GM19395 (cell line): ENCODE measurements at regions not wholly inside any gene's neighbourhood (a gene's known extent, or its start where the extent isn't known, plus 50 kb on each side); places are given as distances from the start of the nearest gene placed in this dataset.

Experiments used
- ATAC-seq: cut with Tn5 transposase; IDR thresholded peaks from one replicate; pipeline ENCODE4 v1.9.1; 2021; ENCODE audit warnings: mild to moderate bottlenecking, moderate library complexity; ENCODE audit not compliant: unreplicated experiment

- no peak for ATAC-seq
Measured at GRCh38 chr10:130737186-130737585, 574.3 kb downstream of the TCERG1L start.

GRCh38 chr10:130737621-130738020 lies 573.9 kb downstream of the TCERG1L start:
- ATAC-seq, result no peak

GRCh38 chr10:130739016-130739756 lies 572.3 kb downstream of the TCERG1L start:
- no peak for ATAC-seq

DNA sequence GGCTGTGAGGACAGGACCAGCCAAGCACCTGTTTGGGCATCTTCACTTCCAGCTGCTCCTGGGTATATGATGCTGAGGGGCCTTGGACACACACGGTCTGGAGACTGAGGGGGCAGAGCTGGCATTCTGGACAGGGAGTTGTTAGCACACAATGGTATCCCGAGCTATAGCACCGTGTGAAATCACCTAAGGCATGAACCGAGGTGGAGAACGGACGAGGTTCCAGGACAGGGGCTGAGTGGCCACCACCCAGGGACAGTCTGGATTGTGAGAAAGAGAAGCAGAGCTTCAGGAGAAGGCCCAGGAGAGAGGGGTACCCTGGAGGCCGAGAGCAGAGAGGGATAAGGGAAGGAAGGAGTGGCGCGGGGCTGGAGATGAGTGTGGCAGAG lies 571.8 kb downstream of the TCERG1L start:
- ATAC-seq, result no peak

GRCh38 chr10:130740166-130740565 lies 571.4 kb downstream of the TCERG1L start:
- no peak for ATAC-seq

DNA sequence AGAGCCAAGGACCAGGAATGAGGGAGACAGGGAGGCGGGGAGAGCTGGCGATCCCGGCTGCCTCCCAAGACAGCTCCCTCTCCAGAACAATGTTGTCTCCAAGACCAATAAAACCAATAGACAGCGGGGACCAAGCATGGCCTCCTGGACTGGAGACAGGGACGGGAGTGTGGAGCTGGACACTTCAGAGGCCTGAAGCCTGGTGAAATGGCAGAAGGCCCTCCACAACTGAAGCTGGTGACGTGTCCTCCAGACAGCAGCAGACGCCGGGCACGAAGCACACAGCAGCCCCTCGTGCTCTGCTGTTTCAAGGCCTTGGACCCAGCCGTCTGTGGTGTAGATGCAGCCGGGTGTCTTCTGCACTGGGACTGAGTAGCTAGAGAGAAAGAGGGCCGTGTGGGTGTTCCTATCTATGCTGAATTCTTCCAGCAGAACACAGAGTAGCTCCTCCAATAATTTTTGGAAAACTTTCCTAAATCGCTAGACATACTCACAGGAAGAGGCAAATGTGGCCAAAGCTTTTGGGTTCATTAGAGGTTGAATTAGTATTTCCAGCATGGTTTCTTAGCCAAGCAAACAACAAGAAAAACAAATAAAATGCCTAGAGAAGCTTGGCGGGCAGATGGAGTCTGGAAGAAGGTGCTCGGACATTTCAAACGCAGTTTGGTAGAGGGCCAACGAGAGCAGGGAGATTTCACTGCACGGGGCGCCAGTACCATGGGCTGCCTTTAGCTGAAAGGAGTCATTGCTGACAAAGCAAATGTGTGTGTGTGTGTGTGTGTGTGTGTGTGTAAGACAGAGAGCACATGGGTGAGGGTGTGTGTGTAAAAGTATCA lies 570.4 kb downstream of the TCERG1L start:
- ATAC-seq, result no peak

DNA sequence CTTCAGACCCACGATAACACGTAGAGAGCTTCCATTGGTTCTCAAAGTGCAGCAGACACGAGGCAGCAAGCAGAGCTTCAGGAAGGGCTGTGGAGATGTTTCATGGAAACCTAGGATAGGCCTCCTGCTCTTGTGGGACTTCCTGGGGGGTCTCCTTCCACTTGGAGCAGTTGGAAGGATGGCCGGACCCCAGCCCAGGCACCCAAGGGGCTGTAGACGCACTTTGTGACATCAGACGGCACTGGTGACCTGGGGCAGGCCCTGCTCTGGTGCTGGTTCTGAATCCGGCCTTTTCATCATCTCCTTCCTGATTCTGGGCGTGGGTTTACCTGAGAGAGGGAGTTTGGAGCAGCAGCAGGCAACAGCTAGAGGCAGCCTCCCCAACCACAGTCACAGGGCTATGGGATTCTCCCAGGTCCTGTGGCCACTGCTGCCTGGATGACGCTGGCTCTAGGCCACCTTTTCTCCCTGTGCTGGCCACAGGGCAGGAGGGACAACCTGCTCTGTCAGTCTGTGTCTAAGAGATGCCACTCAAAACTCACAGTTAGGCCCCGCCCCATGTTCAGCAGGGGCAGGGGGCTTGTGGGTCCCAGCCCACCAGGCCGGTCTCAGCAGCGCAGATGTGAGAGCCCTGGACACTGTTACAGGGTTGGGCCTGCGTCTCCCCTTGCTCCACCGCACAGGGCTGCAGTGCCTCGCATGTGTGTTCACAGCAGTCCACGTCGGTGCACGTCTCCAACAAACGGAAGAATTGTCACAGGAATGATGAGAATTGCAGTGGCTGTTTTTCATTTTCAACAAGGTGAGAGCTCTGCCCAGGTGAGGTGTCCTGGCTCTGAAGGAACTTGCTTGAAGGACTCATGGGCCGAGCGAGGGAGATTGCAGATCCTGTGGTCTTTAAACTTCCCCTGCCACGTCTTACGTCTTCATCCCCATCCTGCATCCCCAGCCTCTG lies 569.3 kb downstream of the TCERG1L start:
- ATAC-seq, result no peak

DNA sequence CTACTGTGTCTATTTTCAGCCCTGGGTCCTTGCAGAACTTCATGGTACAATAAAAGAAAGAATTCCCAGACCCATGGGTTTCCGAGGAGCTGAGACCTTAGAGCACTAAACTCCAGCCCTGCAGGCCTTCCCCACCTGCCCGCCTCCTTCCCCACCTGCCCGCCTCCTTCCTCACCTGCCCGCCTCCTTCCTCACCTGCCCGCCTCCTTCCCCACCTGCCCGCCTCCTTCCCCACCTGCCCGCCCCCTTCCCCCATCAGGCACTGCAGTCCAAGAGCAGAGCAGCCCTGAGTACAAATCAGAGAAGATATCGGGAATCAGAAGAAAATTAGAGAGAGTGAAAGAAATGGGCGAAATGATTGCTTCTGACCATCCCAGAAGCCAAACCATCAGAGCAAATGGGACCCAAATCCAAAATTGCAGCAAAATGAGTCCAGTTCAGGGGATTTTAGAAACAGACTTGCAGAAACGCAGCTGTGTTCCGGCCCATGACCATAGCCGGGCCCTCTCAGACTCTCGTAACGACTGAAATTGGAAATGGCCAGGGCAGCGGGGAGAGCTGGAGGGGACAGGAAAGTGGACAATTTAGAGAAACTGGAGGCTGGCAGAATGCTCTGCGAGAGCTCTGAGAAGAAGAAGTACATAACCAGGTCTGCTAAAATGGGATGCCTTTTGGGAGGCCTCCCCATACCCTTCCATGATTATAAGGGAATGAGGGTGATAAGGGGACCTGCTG lies 568.4 kb downstream of the TCERG1L start:
- no peak for ATAC-seq

- ATAC-seq, result no peak
Measured at GRCh38 chr10:130743751-130744271, 567.7 kb downstream of the TCERG1L start.

DNA sequence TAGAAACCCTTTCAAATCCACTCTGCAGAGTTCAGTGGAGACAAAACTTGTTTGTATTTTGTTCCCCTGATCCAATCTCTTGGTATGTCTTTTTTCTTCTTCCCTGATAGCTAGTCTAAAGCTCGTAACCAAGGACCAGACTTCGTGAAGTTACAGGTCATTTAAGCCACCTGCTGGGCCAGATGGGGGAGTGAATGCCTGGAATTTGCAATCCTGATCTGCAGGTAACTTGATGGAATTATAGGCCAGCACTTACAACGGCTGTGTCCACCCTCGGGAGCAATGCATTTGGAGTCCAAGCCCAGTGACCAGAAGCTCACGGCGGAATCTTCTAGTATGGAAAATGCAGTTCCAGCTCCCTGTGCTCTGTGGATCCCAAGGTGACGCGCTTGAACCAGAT lies 566.9 kb downstream of the TCERG1L start:
- ATAC-seq, result no peak

DNA sequence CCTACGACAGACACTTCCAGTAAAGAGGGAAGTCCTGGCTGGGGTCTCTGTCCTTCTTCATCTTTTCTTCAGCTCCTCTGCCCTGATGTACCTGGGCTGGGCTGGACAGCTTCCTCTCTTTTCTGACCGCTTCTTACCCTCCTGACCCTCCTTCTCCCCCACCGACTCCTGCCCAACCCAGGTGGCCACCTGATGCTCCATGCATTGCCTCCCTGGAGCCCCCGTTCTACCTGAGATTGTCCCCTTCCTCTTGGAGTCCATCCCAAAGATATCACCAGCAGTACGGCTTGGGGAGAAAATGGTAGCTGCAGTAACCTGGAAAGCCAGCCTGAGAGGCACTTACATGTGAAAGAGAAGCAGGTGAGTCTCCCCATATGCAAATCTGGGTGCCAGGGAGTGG lies 566.3 kb downstream of the TCERG1L start:
- no peak for ATAC-seq

GRCh38 chr10:130745821-130746220 lies 565.7 kb downstream of the TCERG1L start:
- no peak for ATAC-seq

DNA sequence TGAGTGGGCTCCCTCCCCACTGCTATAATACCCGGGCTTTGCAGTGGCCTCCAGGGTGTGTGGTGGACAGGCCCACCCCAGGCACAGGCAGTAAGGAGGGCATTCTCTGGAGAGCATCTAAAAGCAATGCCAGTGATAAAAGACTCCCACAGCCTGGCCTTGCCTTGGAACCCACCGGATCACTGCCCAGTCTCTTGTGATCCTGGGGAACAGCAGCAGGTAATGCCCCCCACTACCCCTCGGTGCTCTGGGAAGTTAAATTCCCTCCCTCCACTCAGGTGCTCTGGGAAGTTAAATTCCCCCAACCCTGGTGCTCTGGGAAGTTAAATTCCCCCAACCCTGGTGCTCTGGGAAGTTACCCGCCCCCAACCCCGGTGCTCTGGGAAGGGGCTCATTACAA lies 565.2 kb downstream of the TCERG1L start:
- no peak for ATAC-seq

GRCh38 chr10:130747356-130747755 lies 564.2 kb downstream of the TCERG1L start:
- ATAC-seq, result no peak

GRCh38 chr10:130747946-130748345 lies 563.6 kb downstream of the TCERG1L start:
- no peak for ATAC-seq

DNA sequence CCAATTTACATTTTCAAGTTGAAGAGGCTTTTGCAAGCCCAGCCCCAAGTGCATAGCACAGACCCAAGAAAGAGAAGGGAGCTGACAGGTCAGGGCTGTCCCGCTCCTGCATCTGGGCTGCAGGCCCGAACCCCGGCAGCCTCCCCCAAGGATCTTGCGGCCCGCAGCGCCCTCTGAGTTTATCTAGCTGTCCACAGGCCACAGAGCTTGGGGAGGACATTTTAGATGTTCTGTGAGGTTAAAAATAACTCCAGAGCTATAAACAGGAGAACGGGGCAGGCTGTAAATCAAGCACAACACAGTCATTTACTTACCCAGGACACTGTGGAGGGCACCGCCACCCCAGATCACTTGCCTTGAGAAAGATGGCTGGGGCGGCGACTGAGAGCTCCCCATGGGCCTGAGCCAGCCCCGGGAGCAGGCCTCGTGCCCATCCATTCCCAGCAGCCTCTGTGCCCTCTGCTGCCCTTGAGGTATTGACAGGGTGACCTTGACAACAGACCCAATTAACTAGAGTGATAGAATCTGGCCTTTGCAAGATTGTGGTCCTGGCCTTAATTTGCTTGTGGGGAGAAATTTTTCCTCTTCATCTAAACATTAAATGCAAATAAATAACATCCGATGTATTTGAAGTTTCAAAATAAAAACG lies 563.0 kb downstream of the TCERG1L start:
- no peak for ATAC-seq

- no peak for ATAC-seq
Measured at GRCh38 chr10:130749911-130750310, 561.6 kb downstream of the TCERG1L start.

- ATAC-seq, result no peak
Measured at GRCh38 chr10:130750441-130750840, 561.1 kb downstream of the TCERG1L start.

GRCh38 chr10:130751106-130751840 lies 560.2 kb downstream of the TCERG1L start:
- no peak for ATAC-seq
